ENCODE measurements at regions not wholly inside any gene's neighbourhood (a gene's known extent, or its start where the extent isn't known, plus 50 kb on each side); places are given as distances from the start of the nearest gene placed in this dataset.
A peak's percentile ranks its signal among the peaks of the same experiment; 100 is the strongest.
"Not testable (repeated sequence)": the region's sequence is repeated elsewhere in the genome, so short reads cannot be mapped to it uniquely, and the experiment has no call there.

- no peak for DNase-seq
Measured at GRCh38 chr2:208945719-208946256, 478.1 kb upstream of the MAP2 start.

- DNase-seq, result no peak
Measured at GRCh38 chr2:208948073-208948472, 475.8 kb upstream of the MAP2 start.

- no peak for DNase-seq
Measured at GRCh38 chr2:208970070-208970469, 453.8 kb upstream of the MAP2 start.

- DNase-seq, result no peak
Measured at GRCh38 chr2:208977582-208977981, 446.3 kb upstream of the MAP2 start.

- DNase-seq, result no peak
Measured at GRCh38 chr2:208978946-208979345, 444.9 kb upstream of the MAP2 start.

GRCh38 chr2:208980321-208980720 lies 443.5 kb upstream of the MAP2 start:
- DNase-seq, result no peak

GRCh38 chr2:208982831-208983230 lies 441.0 kb upstream of the MAP2 start:
- no peak for DNase-seq

GRCh38 chr2:208983486-208983885 lies 440.4 kb upstream of the MAP2 start:
- DNase-seq, result no peak

GRCh38 chr2:208984376-208985090 lies 439.3 kb upstream of the MAP2 start:
- DNase-seq, result no peak

GRCh38 chr2:208985644-208986043 lies 438.2 kb upstream of the MAP2 start:
- DNase-seq, result no peak

- DNase-seq, result peak; percentile 18
Measured at GRCh38 chr2:208990716-208991115, 433.1 kb upstream of the MAP2 start.

- no peak for DNase-seq
Measured at GRCh38 chr2:208999911-209000310, 423.9 kb upstream of the MAP2 start.

GRCh38 chr2:209002054-209002453 lies 421.8 kb upstream of the MAP2 start:
- DNase-seq, result no peak

- DNase-seq, result no peak
Measured at GRCh38 chr2:209005371-209005770, 418.5 kb upstream of the MAP2 start.

- no peak for DNase-seq
Measured at GRCh38 chr2:209008636-209009287, 415.1 kb upstream of the MAP2 start.

GRCh38 chr2:209018633-209019032 lies 405.2 kb upstream of the MAP2 start:
- not testable (repeated sequence) for DNase-seq

- DNase-seq, result no peak
Measured at GRCh38 chr2:209029249-209029648, 394.6 kb upstream of the MAP2 start.

GRCh38 chr2:209044307-209044706 lies 379.5 kb upstream of the MAP2 start:
- no peak for DNase-seq

- no peak for DNase-seq
Measured at GRCh38 chr2:209046163-209046562, 377.7 kb upstream of the MAP2 start.

- no peak for DNase-seq
Measured at GRCh38 chr2:209049608-209050007, 374.2 kb upstream of the MAP2 start.

GRCh38 chr2:209062210-209062609 lies 361.6 kb upstream of the MAP2 start:
- no peak for DNase-seq

GRCh38 chr2:209070262-209070661 lies 353.6 kb upstream of the MAP2 start:
- DNase-seq, result no peak

GRCh38 chr2:209073151-209073550 lies 350.7 kb upstream of the MAP2 start:
- no peak for DNase-seq

GRCh38 chr2:209074711-209075110 lies 349.1 kb upstream of the MAP2 start:
- no peak for DNase-seq
